IPS DF 6.9 (cell line): ENCODE measurements at regions not wholly inside any gene's neighbourhood (a gene's known extent, or its start where the extent isn't known, plus 50 kb on each side); places are given as distances from the start of the nearest gene placed in this dataset.

ENCODE experiments used
- DNase-seq: peaks from one replicate; pipeline ENCODE4 v3.0.0-alpha.2; 2013; ENCODE audit warnings: low read depth, low spot score
- H3K27ac ChIP-seq: one replicate; pipeline ENCODE4 v1.5.1; 2013; ENCODE audit warnings: low read length, control low read depth
- H3K27me3 ChIP-seq: 2 replicates; pipeline ENCODE4 v1.6.1; 2013; ENCODE audit warnings: mild to moderate bottlenecking, low read length; ENCODE audit not compliant: control insufficient read depth, insufficient read depth
- H3K36me3 ChIP-seq: 2 replicates; pipeline ENCODE4 v1.6.1; 2013; ENCODE audit warnings: low read length; ENCODE audit not compliant: control insufficient read depth, insufficient read depth
- H3K4me1 ChIP-seq: 2 replicates; pipeline ENCODE4 v1.6.1; 2013; ENCODE audit warnings: low read length; ENCODE audit not compliant: control insufficient read depth, insufficient read depth
- H3K4me3 ChIP-seq: 2 replicates; pipeline ENCODE4 v1.5.1; 2013; ENCODE audit warnings: mild to moderate bottlenecking, low read length
- H3K9me3 ChIP-seq: 2 replicates; pipeline ENCODE4 v1.6.1; 2013; ENCODE audit warnings: low read length, inconsistent platforms; ENCODE audit not compliant: control insufficient read depth, insufficient read depth
- WGBS: extraction: QIAGEN DNeasy Blood & Tissue Kit; methylation state at CpG from one replicate; pipeline ENCODE4 v1.1.7; 2013; ENCODE audit warnings: mixed read lengths, missing lambda C conversion rate; ENCODE audit not compliant: insufficient read length, insufficient coverage; 5-methylcytosine and 5-hydroxymethylcytosine counted together

GRCh38 chr6:120164531-120164930, 815.0 kb upstream of the MAN1A1 start:
- Histone ChIP-seq H3K9me3 (no peaks in the 10 kb centered on the region), H3K4me1 (no peaks in the 10 kb centered on the region), H3K4me3 (no peak overlapping the region), H3K27ac (no peak overlapping the region), H3K36me3 (no peaks in the 10 kb centered on the region), H3K27me3 (no peaks in the 10 kb centered on the region)
- no peak for DNase-seq
- WGBS, result no CpG with 5 or more reads among the region's 4 CpGs

DNA sequence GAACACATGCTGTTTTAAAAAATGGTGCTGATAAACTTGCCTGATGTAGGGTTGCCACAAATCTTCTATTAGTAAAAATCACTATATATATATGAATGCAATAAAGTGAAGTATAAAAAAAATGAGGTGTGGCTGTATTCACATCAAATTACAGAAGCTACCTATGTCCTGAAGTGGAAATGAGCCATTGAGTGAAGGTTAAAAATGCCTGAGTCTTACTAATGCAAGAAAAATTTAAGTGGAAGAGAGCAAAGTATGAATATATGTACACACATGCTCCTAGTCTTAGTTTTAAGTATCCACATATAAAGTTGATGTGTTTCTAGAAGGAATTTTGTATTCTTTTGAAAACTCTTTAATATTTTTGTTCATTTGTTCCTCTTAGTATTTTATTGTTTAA, 808.3 kb upstream of the MAN1A1 start:
- no peaks in the 10 kb centered on the region for H3K27me3 ChIP-seq
- no peak for DNase-seq
- no peak overlapping the region for H3K27ac ChIP-seq
- H3K4me1 ChIP-seq, result no peaks in the 10 kb centered on the region
- no peak overlapping the region for H3K4me3 ChIP-seq
- H3K9me3 ChIP-seq, result no peaks in the 10 kb centered on the region
- no peaks in the 10 kb centered on the region for H3K36me3 ChIP-seq

DNA sequence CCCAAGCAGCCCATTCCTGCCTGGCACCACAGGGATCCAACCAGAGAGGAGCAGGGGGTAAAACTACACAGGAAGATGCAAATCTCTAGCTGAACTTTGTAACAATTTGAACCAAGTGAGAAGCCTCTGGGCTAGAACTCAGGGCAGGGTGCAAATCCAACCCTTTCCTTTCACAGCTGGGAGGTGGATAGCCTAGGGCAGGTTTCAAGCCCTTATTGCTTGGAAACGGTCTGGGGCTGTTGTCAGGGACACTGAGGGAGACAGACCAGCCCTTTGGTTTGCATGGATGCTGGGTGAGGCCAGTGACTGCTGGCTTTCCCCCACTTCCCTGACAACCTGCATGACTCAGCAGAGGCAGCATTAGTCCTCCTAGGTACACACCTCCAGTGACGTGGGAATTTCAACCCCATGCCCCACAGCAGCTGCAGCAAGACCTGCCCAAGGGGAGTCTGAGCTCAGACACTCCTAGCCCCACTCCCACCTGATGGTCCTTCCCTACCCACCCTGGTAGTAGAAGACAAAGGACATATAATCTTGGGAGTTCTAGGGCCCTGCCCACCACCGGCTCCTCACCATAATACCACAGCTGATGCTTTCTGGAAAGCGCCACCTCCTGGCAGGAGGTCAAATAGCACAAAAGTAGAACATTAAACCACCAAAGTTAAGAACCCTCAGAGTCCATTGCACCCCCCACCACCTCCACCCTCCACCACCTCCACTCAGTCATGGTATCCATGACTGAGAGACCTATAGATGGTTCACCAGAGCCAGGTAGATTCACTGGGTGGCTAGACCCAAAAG, 797.7 kb upstream of the MAN1A1 start:
- Histone ChIP-seq H3K27ac (no peak overlapping the region), H3K9me3 (no peaks in the 10 kb centered on the region), H3K27me3 (no peaks in the 10 kb centered on the region), H3K4me1 (no peaks in the 10 kb centered on the region), H3K36me3 (no peaks in the 10 kb centered on the region), H3K4me3 (no peak overlapping the region)
- WGBS, result no CpG with 5 or more reads among the region's 4 CpGs
- DNase-seq, result no peak

GRCh38 chr6:120141601-120142000, 792.0 kb upstream of the MAN1A1 start:
- H3K36me3 ChIP-seq, result no peaks in the 10 kb centered on the region
- H3K4me1 ChIP-seq, result no peaks in the 10 kb centered on the region
- H3K27me3 ChIP-seq, result no peaks in the 10 kb centered on the region
- no peak overlapping the region for H3K4me3 ChIP-seq
- no peaks in the 10 kb centered on the region for H3K9me3 ChIP-seq
- H3K27ac ChIP-seq, result no peak overlapping the region
- no CpG with 5 or more reads among the region's 5 CpGs for WGBS
- no peak for DNase-seq

DNA sequence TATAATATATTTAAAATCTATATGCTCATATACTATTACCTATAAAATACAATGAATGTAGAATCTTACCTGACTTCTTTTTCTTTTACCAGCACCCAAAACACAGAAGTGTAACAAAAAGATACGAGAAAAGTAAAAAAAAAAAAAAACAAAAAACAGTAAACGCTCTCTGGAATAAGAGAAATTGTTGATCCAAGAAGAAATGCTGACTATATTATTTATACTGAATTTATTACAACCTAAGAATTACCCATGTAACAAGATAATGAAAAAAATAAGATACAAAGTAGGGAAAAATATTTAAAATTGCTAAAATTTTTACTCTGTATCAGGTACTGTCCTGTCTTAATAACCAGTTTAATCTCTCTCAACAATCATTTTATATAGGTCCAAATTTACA, 787.9 kb upstream of the MAN1A1 start:
- WGBS, result no CpG with 5 or more reads among the region's 2 CpGs
- H3K4me3 ChIP-seq, result no peak overlapping the region

GRCh38 chr6:120129228-120129627, 779.7 kb upstream of the MAN1A1 start:
- Histone ChIP-seq H3K27ac (no peak overlapping the region), H3K27me3 (no peaks in the 10 kb centered on the region), H3K36me3 (no peaks in the 10 kb centered on the region), H3K4me1 (0 out of 2 replicates have a peak, but pooled peaks cover under 1% of the 10 kb centered on the region), H3K4me3 (no peak overlapping the region), H3K9me3 (no peaks in the 10 kb centered on the region)
- DNase-seq, result no peak
- no CpG with 5 or more reads among the region's 1 CpG for WGBS

More for the DNA sequence above, 787.9 kb upstream of the MAN1A1 start:
- DNase-seq, result no peak
- H3K4me1 ChIP-seq, result 0 out of 2 replicates have a peak, but pooled peaks cover 1% of the 10 kb centered on the region
- H3K9me3 ChIP-seq, result no peaks in the 10 kb centered on the region
- H3K27ac ChIP-seq, result no peak overlapping the region
- no peaks in the 10 kb centered on the region for H3K36me3 ChIP-seq
- no peaks in the 10 kb centered on the region for H3K27me3 ChIP-seq

DNA sequence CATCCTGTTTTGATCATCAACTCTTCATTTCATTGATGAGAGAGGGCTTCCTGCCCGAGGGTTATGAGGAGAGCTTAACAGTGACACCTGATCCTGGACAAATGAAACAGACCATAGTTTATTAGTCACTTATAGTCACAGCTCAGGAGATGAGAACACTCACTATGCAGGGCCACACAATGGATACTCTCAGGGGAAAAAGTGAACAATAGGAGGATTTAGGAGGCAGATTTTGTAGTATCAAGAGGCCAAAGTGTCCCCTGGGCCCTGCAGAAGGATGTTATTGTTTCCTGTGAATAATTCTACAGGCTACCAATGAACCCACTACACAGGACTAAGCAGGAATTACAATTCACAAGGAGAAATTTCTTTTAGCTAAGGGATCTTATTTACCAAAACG, 772.8 kb upstream of the MAN1A1 start:
- no peaks in the 10 kb centered on the region for H3K9me3 ChIP-seq
- DNase-seq, result no peak
- no CpG with 5 or more reads among the region's 2 CpGs for WGBS
- no peaks in the 10 kb centered on the region for H3K4me1 ChIP-seq
- H3K27me3 ChIP-seq, result no peaks in the 10 kb centered on the region
- H3K27ac ChIP-seq, result no peak overlapping the region
- no peaks in the 10 kb centered on the region for H3K36me3 ChIP-seq
- no peak overlapping the region for H3K4me3 ChIP-seq

- no CpG with 5 or more reads among the region's 2 CpGs for WGBS
- Histone ChIP-seq H3K36me3 (no peaks in the 10 kb centered on the region), H3K27me3 (no peaks in the 10 kb centered on the region), H3K4me1 (no peaks in the 10 kb centered on the region), H3K4me3 (no peak overlapping the region), H3K9me3 (no peaks in the 10 kb centered on the region), H3K27ac (no peak overlapping the region)
- DNase-seq, result no peak
These were observed 766.8 kb upstream of the MAN1A1 start for GRCh38 chr6:120116343-120116742.

- H3K4me3 ChIP-seq, result no peak overlapping the region
- no peaks in the 10 kb centered on the region for H3K4me1 ChIP-seq
- H3K36me3 ChIP-seq, result no peaks in the 10 kb centered on the region
- no peaks in the 10 kb centered on the region for H3K9me3 ChIP-seq
- DNase-seq, result no peak
- no peak overlapping the region for H3K27ac ChIP-seq
- no peaks in the 10 kb centered on the region for H3K27me3 ChIP-seq
These were observed 763.4 kb upstream of the MAN1A1 start for GRCh38 chr6:120112980-120113379.

GRCh38 chr6:120111001-120111400, 761.4 kb upstream of the MAN1A1 start:
- Histone ChIP-seq H3K27ac (no peak overlapping the region), H3K4me1 (no peaks in the 10 kb centered on the region), H3K9me3 (no peaks in the 10 kb centered on the region), H3K36me3 (no peaks in the 10 kb centered on the region), H3K4me3 (no peak overlapping the region), H3K27me3 (no peaks in the 10 kb centered on the region)
- no CpG with 5 or more reads among the region's 4 CpGs for WGBS
- DNase-seq, result no peak

DNA sequence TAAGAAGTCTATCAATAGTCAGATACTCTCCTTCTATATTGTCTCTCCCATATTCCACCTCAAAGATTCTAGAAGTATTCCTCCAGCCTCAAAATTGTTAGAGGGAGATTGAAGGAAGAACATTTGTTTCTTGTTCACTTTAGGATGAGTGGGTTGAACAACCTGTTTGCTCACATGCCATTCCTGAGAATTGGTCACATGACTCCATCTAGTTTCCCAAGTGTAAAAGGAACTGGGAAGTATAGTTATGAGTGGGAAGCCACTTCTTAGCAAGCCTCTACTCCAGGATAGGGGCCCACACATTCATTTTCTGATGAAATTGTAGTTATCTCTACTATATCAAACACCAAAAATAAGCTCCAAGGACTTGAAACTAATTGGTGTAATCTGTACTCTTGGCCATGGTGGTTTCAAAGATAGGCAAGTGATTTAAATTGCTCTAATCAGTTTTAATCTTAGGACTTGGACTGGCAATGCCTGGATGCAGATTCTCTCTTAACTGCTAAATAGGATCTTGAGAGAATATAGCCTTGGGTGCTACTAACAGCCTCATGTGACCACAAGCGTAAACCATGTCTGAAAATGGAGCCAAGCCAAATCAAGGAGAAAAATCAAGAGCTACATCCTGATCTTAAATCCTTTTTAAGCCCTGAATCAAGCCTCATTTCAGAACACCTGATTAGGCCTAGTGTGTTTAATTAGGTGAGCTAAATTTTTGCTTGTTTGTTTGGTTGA, 758.7 kb upstream of the MAN1A1 start:
- Histone ChIP-seq H3K27me3 (no peaks in the 10 kb centered on the region), H3K36me3 (no peaks in the 10 kb centered on the region), H3K9me3 (no peaks in the 10 kb centered on the region), H3K27ac (no peak overlapping the region), H3K4me3 (no peak overlapping the region), H3K4me1 (no peaks in the 10 kb centered on the region)
- no CpG with 5 or more reads among the region's 1 CpG for WGBS
- DNase-seq, result no peak
